ENCODE measurements at regions not wholly inside any gene's neighbourhood (a gene's known extent, or its start where the extent isn't known, plus 50 kb on each side); places are given as distances from the start of the nearest gene placed in this dataset.

GRCh38 chr13:74977498-74977897 lies 504.5 kb downstream of the TBC1D4 start:
- no peaks in the 10 kb centered on the region for H3K36me3 ChIP-seq (ENCODE audit: control insufficient read depth, insufficient read depth, low read length)
- no peaks in the 10 kb centered on the region for H4K20me1 ChIP-seq (ENCODE audit: control insufficient read depth, extremely low read depth, insufficient read depth, low read length)
- H3K79me2 ChIP-seq (ENCODE audit: control insufficient read depth, insufficient read depth, low read length) = no peaks in the 10 kb centered on the region
- TF ChIP-seq EZH2 (IDR thresholded peaks at IDR 0.05; ENCODE audit: low read length, missing control alignments) (no peak), CTCF (conservative IDR thresholded peaks at IDR 0.05 in 1 of 2, IDR thresholded peaks at IDR 0.05 in 1 of 2; ENCODE audit: low read depth in 1 of 2, low read length in 2 of 2) (no peak)
- no peaks in the 10 kb centered on the region for H3K4me1 ChIP-seq (ENCODE audit: control insufficient read depth, extremely low read depth, insufficient read depth, low read length)
- no peak overlapping the region for H3K4me2 ChIP-seq (ENCODE audit: extremely low read depth, insufficient read depth, low read length)
- H3K4me3 ChIP-seq (replicated peaks in 1 of 4; ENCODE audit: control extremely low read depth in 1 of 4, insufficient read depth in 1 of 4, low read depth in 3 of 4, low read length in 4 of 4) = no peak overlapping the region
- H3K9me3 ChIP-seq (ENCODE audit: control insufficient read depth, insufficient read depth, low read depth, low read length) = no peaks in the 10 kb centered on the region
- H2AFZ ChIP-seq (ENCODE audit: low read length) = no peak overlapping the region
- DNase-seq (ENCODE audit: low read depth in 2 of 2) = no peak
- no peaks in the 10 kb centered on the region for H3K27me3 ChIP-seq (ENCODE audit: control insufficient read depth, insufficient read depth, low read length)
- H3K9ac ChIP-seq (ENCODE audit: insufficient read depth, low read length) = no peak overlapping the region
- no peak overlapping the region for H3K27ac ChIP-seq (ENCODE audit: insufficient read depth, low read length)

GRCh38 chr13:74975111-74975510 lies 506.9 kb downstream of the TBC1D4 start:
- no peak for TF ChIP-seq CTCF (conservative IDR thresholded peaks at IDR 0.05 in 1 of 2, IDR thresholded peaks at IDR 0.05 in 1 of 2; ENCODE audit: low read depth in 1 of 2, low read length in 2 of 2)
- no peak for TF ChIP-seq EZH2 (IDR thresholded peaks at IDR 0.05; ENCODE audit: low read length, missing control alignments)
- Histone ChIP-seq H3K4me2 (ENCODE audit: extremely low read depth, insufficient read depth, low read length) (no peak overlapping the region), H3K36me3 (ENCODE audit: control insufficient read depth, insufficient read depth, low read length) (no peaks in the 10 kb centered on the region), H4K20me1 (ENCODE audit: control insufficient read depth, extremely low read depth, insufficient read depth, low read length) (no peaks in the 10 kb centered on the region), H3K4me1 (ENCODE audit: control insufficient read depth, extremely low read depth, insufficient read depth, low read length) (no peaks in the 10 kb centered on the region), H3K79me2 (ENCODE audit: control insufficient read depth, insufficient read depth, low read length) (no peaks in the 10 kb centered on the region), H3K27ac (ENCODE audit: insufficient read depth, low read length) (no peak overlapping the region), H3K4me3 (replicated peaks in 1 of 4; ENCODE audit: control extremely low read depth in 1 of 4, insufficient read depth in 1 of 4, low read depth in 3 of 4, low read length in 4 of 4) (no peak overlapping the region), H3K27me3 (ENCODE audit: control insufficient read depth, insufficient read depth, low read length) (no peaks in the 10 kb centered on the region), H3K9me3 (ENCODE audit: control insufficient read depth, insufficient read depth, low read depth, low read length) (no peaks in the 10 kb centered on the region), H2AFZ (ENCODE audit: low read length) (no peak overlapping the region), H3K9ac (ENCODE audit: insufficient read depth, low read length) (no peak overlapping the region)
- DNase-seq (ENCODE audit: low read depth in 2 of 2) = no peak

GRCh38 chr13:74973935-74974879 lies 507.8 kb downstream of the TBC1D4 start:
- H4K20me1 ChIP-seq (ENCODE audit: control insufficient read depth, extremely low read depth, insufficient read depth, low read length) = no peaks in the 10 kb centered on the region
- H2AFZ ChIP-seq (ENCODE audit: low read length) = no peak overlapping the region
- no peak overlapping the region for H3K4me2 ChIP-seq (ENCODE audit: extremely low read depth, insufficient read depth, low read length)
- TF ChIP-seq EZH2 (IDR thresholded peaks at IDR 0.05; ENCODE audit: low read length, missing control alignments) (no peak), CTCF (conservative IDR thresholded peaks at IDR 0.05 in 1 of 2, IDR thresholded peaks at IDR 0.05 in 1 of 2; ENCODE audit: low read depth in 1 of 2, low read length in 2 of 2) (no peak)
- DNase-seq (ENCODE audit: low read depth in 2 of 2) = no peak
- no peaks in the 10 kb centered on the region for H3K79me2 ChIP-seq (ENCODE audit: control insufficient read depth, insufficient read depth, low read length)
- H3K4me3 ChIP-seq (replicated peaks in 1 of 4; ENCODE audit: control extremely low read depth in 1 of 4, insufficient read depth in 1 of 4, low read depth in 3 of 4, low read length in 4 of 4) = no peak overlapping the region
- no peak overlapping the region for H3K9ac ChIP-seq (ENCODE audit: insufficient read depth, low read length)
- no peaks in the 10 kb centered on the region for H3K27me3 ChIP-seq (ENCODE audit: control insufficient read depth, insufficient read depth, low read length)
- H3K4me1 ChIP-seq (ENCODE audit: control insufficient read depth, extremely low read depth, insufficient read depth, low read length) = no peaks in the 10 kb centered on the region
- H3K36me3 ChIP-seq (ENCODE audit: control insufficient read depth, insufficient read depth, low read length) = no peaks in the 10 kb centered on the region
- no peaks in the 10 kb centered on the region for H3K9me3 ChIP-seq (ENCODE audit: control insufficient read depth, insufficient read depth, low read depth, low read length)
- no peak overlapping the region for H3K27ac ChIP-seq (ENCODE audit: insufficient read depth, low read length)

All from fibroblast of lung (primary cell).